DOHH2 (cell line): ENCODE measurements at regions not wholly inside any gene's neighbourhood (a gene's known extent, or its start where the extent isn't known, plus 50 kb on each side); places are given as distances from the start of the nearest gene placed in this dataset.

Experiments used
- H3F3A ChIP-seq: fragments of 200-600 bp; sonication (generic), shearing (Covaris generic); 2 replicates; pipeline ENCODE4 v1.6.0; 2016; ENCODE audit warnings: antibody characterized with exemption, mild to moderate bottlenecking; ENCODE audit not compliant: control insufficient read depth, insufficient read depth
- H3K27ac ChIP-seq: fragments of 200-600 bp; sonication (generic); 2 replicates; pipeline ENCODE4 v1.5.1; 2014; ENCODE audit warnings: low read depth, mild to moderate bottlenecking, low read length, moderate library complexity
- H3K27me3 ChIP-seq: fragments of 200-600 bp; sonication (generic); 2 replicates; pipeline ENCODE4 v1.6.1; 2014; ENCODE audit warnings: mild to moderate bottlenecking, low read length, mixed read lengths; ENCODE audit not compliant: control insufficient read depth
- H3K36me3 ChIP-seq: fragments of 200-600 bp; sonication (generic); 2 replicates; pipeline ENCODE4 v1.6.1; 2014; ENCODE audit warnings: mild to moderate bottlenecking, low read length, moderate library complexity, mixed read lengths; ENCODE audit not compliant: control insufficient read depth
- H3K4me1 ChIP-seq: fragments of 200-600 bp; sonication (generic); 2 replicates; pipeline ENCODE4 v1.6.1; 2014; ENCODE audit warnings: mild to moderate bottlenecking, low read length, mixed read lengths; ENCODE audit not compliant: control insufficient read depth
- H3K4me2 ChIP-seq: fragments of 200-600 bp; sonication (generic); 2 replicates; pipeline ENCODE4 v1.6.0; 2014; ENCODE audit warnings: mild to moderate bottlenecking, low read length, moderate library complexity
- H3K4me3 ChIP-seq: fragments of 200-600 bp; sonication (generic); 2 replicates; pipeline ENCODE4 v1.5.1; 2014; ENCODE audit warnings: mild to moderate bottlenecking, low read length, mixed read lengths
- H3K79me2 ChIP-seq: fragments of 200-600 bp; sonication (generic); 2 replicates; pipeline ENCODE4 v1.6.1; 2014; ENCODE audit warnings: mild to moderate bottlenecking, low read length, mixed read lengths; ENCODE audit not compliant: control insufficient read depth
- H3K9me2 ChIP-seq: fragments of 200-600 bp; sonication (generic); replicated peaks from 2 replicates; pipeline ENCODE4 v1.6.1; 2014; ENCODE audit warnings: mild to moderate bottlenecking, low read length, mixed read lengths; ENCODE audit not compliant: control insufficient read depth
- H3K9me3 ChIP-seq: fragments of 200-600 bp; sonication (generic); 2 replicates; pipeline ENCODE4 v1.6.1; 2014; ENCODE audit warnings: antibody characterized with exemption, low read length, mixed read lengths; ENCODE audit not compliant: control insufficient read depth, insufficient read depth
- H4K20me1 ChIP-seq: fragments of 200-600 bp; sonication (generic); 2 replicates; pipeline ENCODE4 v1.6.0; 2014; ENCODE audit warnings: low read depth, mild to moderate bottlenecking, antibody characterized with exemption, low read length, moderate library complexity; ENCODE audit not compliant: control insufficient read depth, insufficient read depth
- EZH2phosphoT487 ChIP-seq: fragments of 200-600 bp; sonication (generic); IDR thresholded peaks from 2 replicates; pipeline ENCODE4 v1.6.1; 2017; ENCODE audit warnings: borderline replicate concordance, mild to moderate bottlenecking, antibody characterized with exemption, low read length, moderate library complexity, mixed read lengths
- TF ChIP-seq, protein P1 (sequence below): fragments of 200-600 bp; sonication (generic); IDR thresholded peaks from one replicate; pipeline ENCODE4 v1.5.1; 2014; ENCODE audit warnings: antibody characterized with exemption, mild to moderate bottlenecking, low read depth, low read length; ENCODE audit not compliant: poor library complexity, severe bottlenecking

- Histone ChIP-seq H3K9me2 (no peaks in the 10 kb centered on the region), H3F3A (no peaks in the 10 kb centered on the region), H3K36me3 (no peaks in the 10 kb centered on the region), H3K4me1 (no peaks in the 10 kb centered on the region), H4K20me1 (no peaks in the 10 kb centered on the region), H3K79me2 (no peaks in the 10 kb centered on the region), H3K9me3 (no peaks in the 10 kb centered on the region), H3K4me2 (no peak overlapping the region), H3K27ac (no peak overlapping the region), H3K27me3 (no peaks in the 10 kb centered on the region), H3K4me3 (no peak overlapping the region)
- TF ChIP-seq, protein P1, sequence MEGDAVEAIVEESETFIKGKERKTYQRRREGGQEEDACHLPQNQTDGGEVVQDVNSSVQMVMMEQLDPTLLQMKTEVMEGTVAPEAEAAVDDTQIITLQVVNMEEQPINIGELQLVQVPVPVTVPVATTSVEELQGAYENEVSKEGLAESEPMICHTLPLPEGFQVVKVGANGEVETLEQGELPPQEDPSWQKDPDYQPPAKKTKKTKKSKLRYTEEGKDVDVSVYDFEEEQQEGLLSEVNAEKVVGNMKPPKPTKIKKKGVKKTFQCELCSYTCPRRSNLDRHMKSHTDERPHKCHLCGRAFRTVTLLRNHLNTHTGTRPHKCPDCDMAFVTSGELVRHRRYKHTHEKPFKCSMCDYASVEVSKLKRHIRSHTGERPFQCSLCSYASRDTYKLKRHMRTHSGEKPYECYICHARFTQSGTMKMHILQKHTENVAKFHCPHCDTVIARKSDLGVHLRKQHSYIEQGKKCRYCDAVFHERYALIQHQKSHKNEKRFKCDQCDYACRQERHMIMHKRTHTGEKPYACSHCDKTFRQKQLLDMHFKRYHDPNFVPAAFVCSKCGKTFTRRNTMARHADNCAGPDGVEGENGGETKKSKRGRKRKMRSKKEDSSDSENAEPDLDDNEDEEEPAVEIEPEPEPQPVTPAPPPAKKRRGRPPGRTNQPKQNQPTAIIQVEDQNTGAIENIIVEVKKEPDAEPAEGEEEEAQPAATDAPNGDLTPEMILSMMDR: no peak
- TF ChIP-seq EZH2phosphoT487: no peak
These were observed 129.3 kb upstream of the NSMCE3 start for GRCh38 chr15:29398907-29399306.

- Histone ChIP-seq H3F3A (no peaks in the 10 kb centered on the region), H3K4me1 (no peaks in the 10 kb centered on the region), H3K4me3 (no peak overlapping the region), H3K4me2 (no peak overlapping the region), H3K9me3 (no peaks in the 10 kb centered on the region), H3K9me2 (no peaks in the 10 kb centered on the region), H3K36me3 (no peaks in the 10 kb centered on the region), H3K79me2 (no peaks in the 10 kb centered on the region), H3K27ac (no peak overlapping the region), H4K20me1 (no peaks in the 10 kb centered on the region), H3K27me3 (no peaks in the 10 kb centered on the region)
- TF ChIP-seq EZH2phosphoT487: no peak
- TF ChIP-seq, protein P1: no peak
These were observed 126.7 kb upstream of the NSMCE3 start for GRCh38 chr15:29396176-29396811.

- H3F3A ChIP-seq: no peaks in the 10 kb centered on the region
- no peak overlapping the region for H3K4me2 ChIP-seq
- TF ChIP-seq EZH2phosphoT487: no peak
- TF ChIP-seq, protein P1: no peak
- no peak overlapping the region for H3K4me3 ChIP-seq
- H3K27me3 ChIP-seq: no peaks in the 10 kb centered on the region
- no peaks in the 10 kb centered on the region for H3K4me1 ChIP-seq
- H3K36me3 ChIP-seq: no peaks in the 10 kb centered on the region
- H4K20me1 ChIP-seq: no peaks in the 10 kb centered on the region
- H3K79me2 ChIP-seq: no peaks in the 10 kb centered on the region
- H3K9me3 ChIP-seq: no peaks in the 10 kb centered on the region
- H3K9me2 ChIP-seq: no peaks in the 10 kb centered on the region
- no peak overlapping the region for H3K27ac ChIP-seq
These were observed 123.8 kb upstream of the NSMCE3 start for GRCh38 chr15:29393443-29393842.
